ENCODE measurements at regions not wholly inside any gene's neighbourhood (a gene's known extent, or its start where the extent isn't known, plus 50 kb on each side); places are given as distances from the start of the nearest gene placed in this dataset.

GRCh38 chr11:104443387-104443786 lies 279.4 kb upstream of the PDGFD start:
- Histone ChIP-seq H3K9ac (ENCODE audit: control insufficient read depth, extremely low read depth, insufficient read depth, low read length) (no peak overlapping the region), H3K4me3 (ENCODE audit: control insufficient read depth in 2 of 3, extremely low read depth in 1 of 3, insufficient read depth in 2 of 3, low read depth in 1 of 3, low read length in 3 of 3) (no peak overlapping the region), H3K36me3 (ENCODE audit: control insufficient read depth in 2 of 2, extremely low read depth in 1 of 2, insufficient read depth in 2 of 2, low read length in 2 of 2) (no peaks in the 10 kb centered on the region), H3K9me1 (ENCODE audit: control insufficient read depth, extremely low read depth, insufficient read depth, low read length) (no peaks in the 10 kb centered on the region), H3K27me3 (ENCODE audit: control insufficient read depth, extremely low read depth, insufficient read depth, low read length) (no peaks in the 10 kb centered on the region), H3K9me3 (ENCODE audit: control insufficient read depth, low read depth, low read length) (no peaks in the 10 kb centered on the region), H3K4me1 (ENCODE audit: control insufficient read depth, extremely low read depth, insufficient read depth, low read length) (no peaks in the 10 kb centered on the region), H3K79me2 (ENCODE audit: control insufficient read depth, insufficient read depth, low read length) (no peaks in the 10 kb centered on the region), H2AFZ (ENCODE audit: control insufficient read depth, low read length) (no peak overlapping the region), H3K4me2 (ENCODE audit: control insufficient read depth, extremely low read depth, insufficient read depth, low read depth, low read length) (no peak overlapping the region), H4K20me1 (ENCODE audit: control insufficient read depth, extremely low read depth, insufficient read depth, low read length) (no peaks in the 10 kb centered on the region), H3K27ac (ENCODE audit: control insufficient read depth, insufficient read depth, low read length) (no peak overlapping the region)
- DNase-seq (ENCODE audit: low read depth, low spot score) (no peak), FAIRE-seq (no peak)
- dilution Hi-C loops (cut with MboI; ENCODE audit: extremely low pct_ligation_motif_present, low sequenced_read_pairs): no loop called here
- TF ChIP-seq, protein P1, sequence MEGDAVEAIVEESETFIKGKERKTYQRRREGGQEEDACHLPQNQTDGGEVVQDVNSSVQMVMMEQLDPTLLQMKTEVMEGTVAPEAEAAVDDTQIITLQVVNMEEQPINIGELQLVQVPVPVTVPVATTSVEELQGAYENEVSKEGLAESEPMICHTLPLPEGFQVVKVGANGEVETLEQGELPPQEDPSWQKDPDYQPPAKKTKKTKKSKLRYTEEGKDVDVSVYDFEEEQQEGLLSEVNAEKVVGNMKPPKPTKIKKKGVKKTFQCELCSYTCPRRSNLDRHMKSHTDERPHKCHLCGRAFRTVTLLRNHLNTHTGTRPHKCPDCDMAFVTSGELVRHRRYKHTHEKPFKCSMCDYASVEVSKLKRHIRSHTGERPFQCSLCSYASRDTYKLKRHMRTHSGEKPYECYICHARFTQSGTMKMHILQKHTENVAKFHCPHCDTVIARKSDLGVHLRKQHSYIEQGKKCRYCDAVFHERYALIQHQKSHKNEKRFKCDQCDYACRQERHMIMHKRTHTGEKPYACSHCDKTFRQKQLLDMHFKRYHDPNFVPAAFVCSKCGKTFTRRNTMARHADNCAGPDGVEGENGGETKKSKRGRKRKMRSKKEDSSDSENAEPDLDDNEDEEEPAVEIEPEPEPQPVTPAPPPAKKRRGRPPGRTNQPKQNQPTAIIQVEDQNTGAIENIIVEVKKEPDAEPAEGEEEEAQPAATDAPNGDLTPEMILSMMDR (optimal IDR thresholded peaks at IDR 0.05 in 1 of 3, IDR thresholded peaks at IDR 0.05 in 1 of 3, conservative IDR thresholded peaks at IDR 0.05 in 1 of 3; ENCODE audit: extremely low read depth in 1 of 3, insufficient read depth in 2 of 3, low read length in 3 of 3): no peak
- TF ChIP-seq EZH2 (IDR thresholded peaks at IDR 0.05; ENCODE audit: low read length): no peak

DNA sequence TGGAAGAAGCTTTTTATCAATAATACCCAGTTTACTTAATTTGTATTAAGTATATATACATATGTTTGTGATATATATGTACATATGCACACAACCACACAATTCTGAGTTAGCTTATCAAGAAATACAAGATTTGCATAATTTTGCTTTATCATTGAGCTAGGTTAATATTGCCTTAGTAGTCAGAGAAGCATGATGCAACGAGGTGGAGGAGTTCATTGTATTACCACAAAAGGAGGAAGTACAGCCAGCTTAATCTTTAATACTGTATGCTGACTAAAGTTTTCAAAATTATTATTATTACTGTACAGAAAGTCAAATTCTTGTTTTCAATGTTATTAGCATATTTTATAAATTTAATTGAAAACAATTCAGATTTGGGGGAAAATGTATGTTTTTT lies 278.4 kb upstream of the PDGFD start:
- DNase-seq (ENCODE audit: low read depth, low spot score) (no peak), FAIRE-seq (no peak)
- H2AFZ ChIP-seq (ENCODE audit: control insufficient read depth, low read length): no peak overlapping the region
- H3K9ac ChIP-seq (ENCODE audit: control insufficient read depth, extremely low read depth, insufficient read depth, low read length): no peak overlapping the region
- H3K9me3 ChIP-seq (ENCODE audit: control insufficient read depth, low read depth, low read length): no peaks in the 10 kb centered on the region
- H3K4me3 ChIP-seq (ENCODE audit: control insufficient read depth in 2 of 3, extremely low read depth in 1 of 3, insufficient read depth in 2 of 3, low read depth in 1 of 3, low read length in 3 of 3): no peak overlapping the region
- H4K20me1 ChIP-seq (ENCODE audit: control insufficient read depth, extremely low read depth, insufficient read depth, low read length): no peaks in the 10 kb centered on the region
- no peaks in the 10 kb centered on the region for H3K4me1 ChIP-seq (ENCODE audit: control insufficient read depth, extremely low read depth, insufficient read depth, low read length)
- no peaks in the 10 kb centered on the region for H3K9me1 ChIP-seq (ENCODE audit: control insufficient read depth, extremely low read depth, insufficient read depth, low read length)
- no peak overlapping the region for H3K27ac ChIP-seq (ENCODE audit: control insufficient read depth, insufficient read depth, low read length)
- no peaks in the 10 kb centered on the region for H3K79me2 ChIP-seq (ENCODE audit: control insufficient read depth, insufficient read depth, low read length)
- dilution Hi-C loops (cut with MboI; ENCODE audit: extremely low pct_ligation_motif_present, low sequenced_read_pairs): no loop called here
- no peaks in the 10 kb centered on the region for H3K27me3 ChIP-seq (ENCODE audit: control insufficient read depth, extremely low read depth, insufficient read depth, low read length)
- TF ChIP-seq, protein P1 (optimal IDR thresholded peaks at IDR 0.05 in 1 of 3, IDR thresholded peaks at IDR 0.05 in 1 of 3, conservative IDR thresholded peaks at IDR 0.05 in 1 of 3; ENCODE audit: extremely low read depth in 1 of 3, insufficient read depth in 2 of 3, low read length in 3 of 3): no peak
- no peak for TF ChIP-seq EZH2 (IDR thresholded peaks at IDR 0.05; ENCODE audit: low read length)
- H3K4me2 ChIP-seq (ENCODE audit: control insufficient read depth, extremely low read depth, insufficient read depth, low read depth, low read length): no peak overlapping the region
- H3K36me3 ChIP-seq (ENCODE audit: control insufficient read depth in 2 of 2, extremely low read depth in 1 of 2, insufficient read depth in 2 of 2, low read length in 2 of 2): no peaks in the 10 kb centered on the region
